ENCODE measurements at regions not wholly inside any gene's neighbourhood (a gene's known extent, or its start where the extent isn't known, plus 50 kb on each side); places are given as distances from the start of the nearest gene placed in this dataset.

GRCh38 chr6:120816794-120817193 lies 517.5 kb downstream of the TBC1D32 start:
- TF ChIP-seq POLR2AphosphoS5 (IDR thresholded peaks at IDR 0.05) (no peak), CTCF (IDR thresholded peaks at IDR 0.05) (no peak), EP300 (IDR thresholded peaks at IDR 0.05) (no peak), POLR2A (IDR thresholded peaks at IDR 0.05) (no peak)

Measured in gastroesophageal sphincter (tissue), 3 donors.